BE2C (cell line): ENCODE measurements at regions not wholly inside any gene's neighbourhood (a gene's known extent, or its start where the extent isn't known, plus 50 kb on each side); places are given as distances from the start of the nearest gene placed in this dataset.
"Not testable (repeated sequence)": the region's sequence is repeated elsewhere in the genome, so short reads cannot be mapped to it uniquely, and the experiment has no call there.

ENCODE experiments used
- DNase-seq: peaks from one replicate; pipeline ENCODE4 v3.0.0-alpha.2; 2020
- H3K27me3 ChIP-seq: fragments of 250-450 bp; sonication (Bioruptor Pico); 2 replicates; pipeline ENCODE4 v1.5.1; 2020; ENCODE audit warnings: mild to moderate bottlenecking
- H3K36me3 ChIP-seq: fragments of 250-450 bp; sonication (Bioruptor Pico); 2 replicates; pipeline ENCODE4 v1.5.1; 2020; ENCODE audit warnings: mild to moderate bottlenecking
- H3K4me1 ChIP-seq: fragments of 250-450 bp; sonication (Bioruptor Pico); 2 replicates; pipeline ENCODE4 v1.5.1; 2020
- H3K4me3 ChIP-seq: 2 replicates; pipeline ENCODE4 v1.5.1; 2011; ENCODE audit warnings: low read depth, low read length
- H3K9me3 ChIP-seq: fragments of 250-450 bp; sonication (Bioruptor Pico); 2 replicates; pipeline ENCODE4 v1.5.1; 2020
- TF ChIP-seq, protein P1 (sequence below): IDR thresholded peaks from 2 replicates; pipeline ENCODE4 v1.5.1; 2012; ENCODE audit warnings: mild to moderate bottlenecking, low read depth, low read length

DNA sequence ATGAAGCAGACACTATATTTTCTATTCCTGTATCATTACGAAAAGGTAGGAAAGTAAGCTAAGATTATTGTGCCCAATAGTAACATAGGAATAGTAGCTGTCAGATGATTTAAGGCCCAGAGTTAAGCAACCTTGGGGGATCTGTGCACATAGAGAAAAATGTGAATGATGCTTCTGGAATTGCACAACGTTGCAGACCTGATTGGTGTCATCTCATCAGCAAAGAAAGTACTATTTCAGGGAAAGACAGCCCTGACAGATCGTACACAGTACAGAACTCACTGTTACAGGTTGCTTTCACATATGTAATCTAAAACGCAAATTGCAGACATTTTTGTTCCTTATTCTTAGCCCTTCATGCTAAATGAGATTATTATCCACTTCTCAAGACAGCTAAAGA, 535.9 kb downstream of the TRIB2 start:
- H3K4me1 ChIP-seq, result no peaks in the 10 kb centered on the region
- H3K4me3 ChIP-seq, result no peak overlapping the region
- H3K9me3 ChIP-seq, result no peaks in the 10 kb centered on the region
- no peaks in the 10 kb centered on the region for H3K27me3 ChIP-seq
- H3K36me3 ChIP-seq, result no peaks in the 10 kb centered on the region
- TF ChIP-seq, protein P1, sequence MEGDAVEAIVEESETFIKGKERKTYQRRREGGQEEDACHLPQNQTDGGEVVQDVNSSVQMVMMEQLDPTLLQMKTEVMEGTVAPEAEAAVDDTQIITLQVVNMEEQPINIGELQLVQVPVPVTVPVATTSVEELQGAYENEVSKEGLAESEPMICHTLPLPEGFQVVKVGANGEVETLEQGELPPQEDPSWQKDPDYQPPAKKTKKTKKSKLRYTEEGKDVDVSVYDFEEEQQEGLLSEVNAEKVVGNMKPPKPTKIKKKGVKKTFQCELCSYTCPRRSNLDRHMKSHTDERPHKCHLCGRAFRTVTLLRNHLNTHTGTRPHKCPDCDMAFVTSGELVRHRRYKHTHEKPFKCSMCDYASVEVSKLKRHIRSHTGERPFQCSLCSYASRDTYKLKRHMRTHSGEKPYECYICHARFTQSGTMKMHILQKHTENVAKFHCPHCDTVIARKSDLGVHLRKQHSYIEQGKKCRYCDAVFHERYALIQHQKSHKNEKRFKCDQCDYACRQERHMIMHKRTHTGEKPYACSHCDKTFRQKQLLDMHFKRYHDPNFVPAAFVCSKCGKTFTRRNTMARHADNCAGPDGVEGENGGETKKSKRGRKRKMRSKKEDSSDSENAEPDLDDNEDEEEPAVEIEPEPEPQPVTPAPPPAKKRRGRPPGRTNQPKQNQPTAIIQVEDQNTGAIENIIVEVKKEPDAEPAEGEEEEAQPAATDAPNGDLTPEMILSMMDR, result no peak
- DNase-seq, result no peak

DNA sequence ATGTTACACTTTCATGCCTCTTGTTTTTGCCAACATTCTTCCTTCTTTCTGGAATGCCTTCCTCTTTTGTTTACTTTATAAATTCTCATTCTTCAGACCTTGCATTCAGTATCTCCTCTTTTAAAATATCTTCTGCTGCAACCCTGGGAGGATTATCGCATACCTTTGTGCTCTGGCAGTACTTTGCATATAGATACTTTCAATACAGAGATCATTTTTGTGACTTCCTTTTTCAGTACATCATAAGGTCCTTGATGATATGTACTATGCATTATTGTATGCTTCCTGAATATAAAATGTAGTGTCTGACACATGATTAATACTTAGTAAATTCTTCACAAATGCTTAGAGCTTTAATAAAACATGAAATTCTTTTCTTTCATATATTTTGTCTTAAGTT, 538.7 kb downstream of the TRIB2 start:
- no peaks in the 10 kb centered on the region for H3K27me3 ChIP-seq
- no peaks in the 10 kb centered on the region for H3K4me1 ChIP-seq
- DNase-seq, result no peak
- H3K4me3 ChIP-seq, result no peak overlapping the region
- no peaks in the 10 kb centered on the region for H3K36me3 ChIP-seq
- H3K9me3 ChIP-seq, result no peaks in the 10 kb centered on the region
- TF ChIP-seq, protein P1, result no peak

- DNase-seq, result no peak
- TF ChIP-seq, protein P1, result no peak
- no peaks in the 10 kb centered on the region for H3K4me1 ChIP-seq
- H3K4me3 ChIP-seq, result no peak overlapping the region
- no peaks in the 10 kb centered on the region for H3K36me3 ChIP-seq
- H3K9me3 ChIP-seq, result no peaks in the 10 kb centered on the region
- H3K27me3 ChIP-seq, result no peaks in the 10 kb centered on the region
Measured at GRCh38 chr2:13260402-13260801, 543.7 kb downstream of the TRIB2 start.

DNA sequence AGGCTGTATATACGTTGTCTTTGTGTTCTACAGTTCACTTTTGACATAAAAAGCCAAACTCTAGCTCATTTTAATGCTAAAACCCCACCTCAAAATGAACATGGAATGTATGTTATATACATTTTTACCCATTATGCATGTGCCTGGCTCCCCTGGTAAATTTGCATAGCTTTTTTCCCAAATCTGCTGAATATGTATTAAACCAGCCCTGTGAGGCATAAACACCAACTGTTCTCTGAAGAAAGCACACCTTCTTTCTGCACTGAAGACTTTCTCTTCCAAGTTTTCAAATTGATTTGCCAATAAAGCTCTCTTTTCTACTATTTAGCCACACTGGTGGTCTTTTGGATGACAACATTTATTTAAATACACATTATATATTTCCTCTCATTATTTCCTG, 549.4 kb downstream of the TRIB2 start:
- TF ChIP-seq, protein P1, result no peak
- no peak for DNase-seq
- no peaks in the 10 kb centered on the region for H3K9me3 ChIP-seq
- H3K4me3 ChIP-seq, result no peak overlapping the region
- no peaks in the 10 kb centered on the region for H3K27me3 ChIP-seq
- H3K36me3 ChIP-seq, result no peaks in the 10 kb centered on the region
- H3K4me1 ChIP-seq, result no peaks in the 10 kb centered on the region; the same call in 1 of the 2 replicates

GRCh38 chr2:13284688-13285087, 568.0 kb downstream of the TRIB2 start:
- no peak overlapping the region for H3K4me3 ChIP-seq
- no peaks in the 10 kb centered on the region for H3K9me3 ChIP-seq
- H3K27me3 ChIP-seq, result no peaks in the 10 kb centered on the region
- H3K36me3 ChIP-seq, result no peaks in the 10 kb centered on the region
- TF ChIP-seq, protein P1, result no peak
- no peak for DNase-seq
- no peaks in the 10 kb centered on the region for H3K4me1 ChIP-seq

DNA sequence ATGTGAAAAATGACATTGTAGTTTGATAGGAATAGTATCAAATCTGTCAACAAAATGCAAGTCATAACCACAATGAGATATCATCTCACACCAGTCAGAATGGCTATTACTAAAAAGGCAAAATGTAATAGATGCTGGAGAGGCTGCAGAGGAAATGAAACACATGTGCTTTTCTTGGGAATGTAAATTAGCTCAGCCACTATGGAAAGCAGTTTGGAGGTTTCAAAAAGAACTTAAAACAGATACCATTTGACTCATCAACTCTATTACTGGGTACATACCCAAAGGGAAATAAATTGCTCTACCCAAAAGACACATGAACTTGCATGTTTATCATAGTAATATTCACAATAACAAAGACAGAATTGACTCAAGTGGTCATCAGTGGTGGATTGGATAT, 572.6 kb downstream of the TRIB2 start:
- no peak overlapping the region for H3K4me3 ChIP-seq
- no peaks in the 10 kb centered on the region for H3K36me3 ChIP-seq
- TF ChIP-seq, protein P1, result no peak

GRCh38 chr2:13308478-13308805, 591.7 kb downstream of the TRIB2 start:
- not testable (repeated sequence) for H3K27me3 ChIP-seq, H3K9me3 ChIP-seq, H3K36me3 ChIP-seq, H3K4me1 ChIP-seq, H3K4me3 ChIP-seq, DNase-seq

More for the DNA sequence above, 572.6 kb downstream of the TRIB2 start:
- Histone ChIP-seq H3K4me1 (no peaks in the 10 kb centered on the region), H3K9me3 (no peaks in the 10 kb centered on the region), H3K27me3 (no peaks in the 10 kb centered on the region)
- DNase-seq, result no peak
